ENCODE measurements at regions not wholly inside any gene's neighbourhood (a gene's known extent, or its start where the extent isn't known, plus 50 kb on each side); places are given as distances from the start of the nearest gene placed in this dataset.

DNA sequence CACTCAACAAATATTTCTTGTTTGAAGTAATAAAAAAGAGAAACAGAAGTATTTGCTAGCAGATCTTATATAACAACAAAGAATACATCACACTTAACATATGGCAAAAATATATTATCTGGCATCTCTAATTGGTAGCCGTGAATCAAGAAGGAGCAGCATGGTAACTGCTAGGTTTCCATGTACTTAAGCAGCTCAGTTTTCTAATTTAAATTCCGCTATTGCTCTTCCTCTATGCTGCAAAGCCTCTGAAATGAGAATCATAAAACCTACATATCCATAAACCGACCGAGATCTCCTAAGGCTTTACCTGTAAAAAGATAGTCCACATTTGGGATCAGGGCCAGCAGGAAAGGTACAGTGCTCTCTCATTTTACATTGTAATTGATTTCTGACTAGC is 76.6 kb upstream of the PTPRZ1 start:
- DNase-seq, result no peak
- no peaks in the 10 kb centered on the region for H3K9me3 ChIP-seq
- no peaks in the 10 kb centered on the region for H3K4me1 ChIP-seq
- no peak overlapping the region for H3K4me3 ChIP-seq
- intact Hi-C loops (cut with DNase I; ENCODE audit: low total_unique reads) (no loop called here), in situ Hi-C loops (cut with MboI; ENCODE audit: low sequenced_read_pairs in 4 of 4) (no loop called here)
- H3K27me3 ChIP-seq, result no peaks in the 10 kb centered on the region
- no peaks in the 10 kb centered on the region for H3K36me3 ChIP-seq
- no peak for ATAC-seq
- H3K27ac ChIP-seq, result no peak overlapping the region
- TF ChIP-seq POLR2A (IDR thresholded peaks at IDR 0.05), result no peak
- TF ChIP-seq, protein P1, sequence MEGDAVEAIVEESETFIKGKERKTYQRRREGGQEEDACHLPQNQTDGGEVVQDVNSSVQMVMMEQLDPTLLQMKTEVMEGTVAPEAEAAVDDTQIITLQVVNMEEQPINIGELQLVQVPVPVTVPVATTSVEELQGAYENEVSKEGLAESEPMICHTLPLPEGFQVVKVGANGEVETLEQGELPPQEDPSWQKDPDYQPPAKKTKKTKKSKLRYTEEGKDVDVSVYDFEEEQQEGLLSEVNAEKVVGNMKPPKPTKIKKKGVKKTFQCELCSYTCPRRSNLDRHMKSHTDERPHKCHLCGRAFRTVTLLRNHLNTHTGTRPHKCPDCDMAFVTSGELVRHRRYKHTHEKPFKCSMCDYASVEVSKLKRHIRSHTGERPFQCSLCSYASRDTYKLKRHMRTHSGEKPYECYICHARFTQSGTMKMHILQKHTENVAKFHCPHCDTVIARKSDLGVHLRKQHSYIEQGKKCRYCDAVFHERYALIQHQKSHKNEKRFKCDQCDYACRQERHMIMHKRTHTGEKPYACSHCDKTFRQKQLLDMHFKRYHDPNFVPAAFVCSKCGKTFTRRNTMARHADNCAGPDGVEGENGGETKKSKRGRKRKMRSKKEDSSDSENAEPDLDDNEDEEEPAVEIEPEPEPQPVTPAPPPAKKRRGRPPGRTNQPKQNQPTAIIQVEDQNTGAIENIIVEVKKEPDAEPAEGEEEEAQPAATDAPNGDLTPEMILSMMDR (IDR thresholded peaks at IDR 0.05 in 4 of 5, conservative IDR thresholded peaks at IDR 0.05 in 1 of 5), result no peak

DNA sequence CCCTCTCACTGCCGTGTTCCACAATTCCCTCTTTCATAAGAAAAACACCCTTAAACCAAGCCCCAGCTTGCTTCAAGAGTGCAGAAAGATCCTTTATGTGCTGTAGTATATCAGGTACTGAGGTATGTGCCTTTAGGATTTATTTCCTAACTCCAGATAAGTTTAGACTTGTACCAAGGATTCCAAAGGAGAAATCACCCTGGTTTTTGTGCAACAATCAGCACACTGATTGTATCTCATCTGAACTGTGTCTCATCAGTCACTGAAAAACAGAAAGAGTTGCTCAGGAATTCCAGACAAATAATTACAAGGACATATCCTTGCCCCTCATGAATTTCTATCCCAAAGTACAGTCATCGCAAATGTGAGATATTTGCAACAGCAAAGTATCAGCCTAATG is 77.2 kb upstream of the PTPRZ1 start:
- TF ChIP-seq, protein P1 (IDR thresholded peaks at IDR 0.05 in 4 of 5, conservative IDR thresholded peaks at IDR 0.05 in 1 of 5), result no peak
- no peak for TF ChIP-seq POLR2A (IDR thresholded peaks at IDR 0.05)
- H3K27ac ChIP-seq, result no peak overlapping the region
- ATAC-seq (no peak), DNase-seq (no peak)
- H3K36me3 ChIP-seq, result no peaks in the 10 kb centered on the region
- H3K9me3 ChIP-seq, result no peaks in the 10 kb centered on the region
- in situ Hi-C loops (cut with MboI; ENCODE audit: low sequenced_read_pairs in 4 of 4), result no loop called here
- intact Hi-C loops (cut with DNase I; ENCODE audit: low total_unique reads), result no loop called here
- no peak overlapping the region for H3K4me3 ChIP-seq
- no peaks in the 10 kb centered on the region for H3K27me3 ChIP-seq
- H3K4me1 ChIP-seq, result no peaks in the 10 kb centered on the region

DNA sequence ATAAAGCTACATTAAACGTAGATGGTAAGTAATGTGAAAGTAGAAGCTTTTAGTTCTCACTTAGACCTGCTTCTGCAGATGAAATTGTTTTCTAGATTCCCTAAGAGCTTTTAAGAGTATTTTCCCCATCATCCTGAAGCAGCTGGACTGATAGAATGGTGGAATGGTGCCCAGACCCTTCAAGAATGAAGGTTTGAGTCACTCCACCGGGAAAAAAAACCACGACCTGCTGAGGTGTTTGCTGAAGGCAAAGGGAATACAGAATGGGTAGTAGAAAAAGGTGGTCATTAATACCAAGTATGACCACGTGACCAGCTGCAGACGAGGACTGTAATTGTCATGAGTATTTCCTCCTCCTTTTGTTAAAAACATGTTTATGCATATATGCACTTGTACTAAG is 79.2 kb upstream of the PTPRZ1 start:
- Histone ChIP-seq H3K9me3 (no peaks in the 10 kb centered on the region), H3K27me3 (no peaks in the 10 kb centered on the region), H3K36me3 (no peaks in the 10 kb centered on the region), H3K27ac (no peak overlapping the region), H3K4me1 (no peaks in the 10 kb centered on the region), H3K4me3 (no peak overlapping the region)
- in situ Hi-C loops (cut with MboI; ENCODE audit: low sequenced_read_pairs in 4 of 4), result no loop called here
- DNase-seq (no peak), ATAC-seq (no peak)
- TF ChIP-seq, protein P1 (IDR thresholded peaks at IDR 0.05 in 4 of 5, conservative IDR thresholded peaks at IDR 0.05 in 1 of 5), result no peak
- no peak for TF ChIP-seq POLR2A (IDR thresholded peaks at IDR 0.05)
- intact Hi-C loops (cut with DNase I; ENCODE audit: low total_unique reads), result no loop called here

DNA sequence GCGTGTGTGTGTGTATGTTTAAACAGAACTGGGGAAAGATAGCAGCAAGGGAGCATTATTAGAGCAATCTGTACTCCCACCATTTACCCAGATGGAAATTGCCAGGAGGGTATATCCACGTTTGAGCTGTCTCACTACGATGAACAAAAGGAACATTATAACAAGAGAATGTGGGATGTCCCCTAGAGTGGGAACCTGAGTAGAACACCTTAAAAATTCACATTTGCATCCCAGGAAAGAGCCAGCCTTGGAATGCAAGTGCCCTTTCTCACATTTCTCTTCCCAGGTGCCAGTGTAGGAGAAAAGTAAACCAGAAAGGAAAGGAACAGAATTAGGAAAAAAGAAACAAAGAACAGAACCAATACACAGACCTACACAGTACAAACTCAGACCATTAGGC is 95.3 kb upstream of the PTPRZ1 start:
- H3K4me3 ChIP-seq, result no peak overlapping the region
- H3K4me1 ChIP-seq, result no peaks in the 10 kb centered on the region
- in situ Hi-C loops (cut with MboI; ENCODE audit: low sequenced_read_pairs in 4 of 4), result no loop called here
- TF ChIP-seq, protein P1 (IDR thresholded peaks at IDR 0.05 in 4 of 5, conservative IDR thresholded peaks at IDR 0.05 in 1 of 5), result no peak
- TF ChIP-seq POLR2A (IDR thresholded peaks at IDR 0.05), result no peak
- no peaks in the 10 kb centered on the region for H3K9me3 ChIP-seq
- intact Hi-C loops (cut with DNase I; ENCODE audit: low total_unique reads), result no loop called here
- H3K27ac ChIP-seq, result no peak overlapping the region
- ATAC-seq (no peak), DNase-seq (no peak)
- no peaks in the 10 kb centered on the region for H3K27me3 ChIP-seq
- H3K36me3 ChIP-seq, result no peaks in the 10 kb centered on the region

DNA sequence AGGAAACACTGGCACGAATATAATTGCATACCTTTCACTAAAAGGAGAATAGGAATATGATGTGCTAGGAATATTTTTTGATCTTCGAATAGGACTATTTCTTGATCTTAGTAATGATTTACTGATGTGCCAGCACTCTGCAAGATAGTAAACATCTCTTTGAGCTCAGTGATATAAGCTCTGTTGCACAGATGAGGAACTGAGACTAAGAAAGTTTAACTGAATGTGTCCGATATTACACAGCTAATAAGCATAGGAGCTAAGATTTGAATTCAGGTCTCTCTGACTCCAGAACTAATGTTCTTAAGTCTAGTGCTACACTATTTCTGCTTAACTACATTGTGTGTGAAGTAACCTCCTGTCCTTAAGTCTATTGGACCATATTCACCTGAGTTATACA is 98.4 kb upstream of the PTPRZ1 start:
- Histone ChIP-seq H3K36me3 (no peaks in the 10 kb centered on the region), H3K4me3 (no peak overlapping the region), H3K4me1 (no peaks in the 10 kb centered on the region), H3K27ac (no peak overlapping the region), H3K27me3 (no peaks in the 10 kb centered on the region), H3K9me3 (no peaks in the 10 kb centered on the region)
- intact Hi-C loops (cut with DNase I; ENCODE audit: low total_unique reads), result no loop called here
- no peak for TF ChIP-seq POLR2A (IDR thresholded peaks at IDR 0.05)
- TF ChIP-seq, protein P1 (IDR thresholded peaks at IDR 0.05 in 4 of 5, conservative IDR thresholded peaks at IDR 0.05 in 1 of 5), result no peak
- in situ Hi-C loops (cut with MboI; ENCODE audit: low sequenced_read_pairs in 4 of 4), result no loop called here
- no peak for DNase-seq
- no peak for ATAC-seq

All from gastrocnemius medialis (tissue), 4 donors.